GM12878 (cell line): ENCODE measurements at regions not wholly inside any gene's neighbourhood (a gene's known extent, or its start where the extent isn't known, plus 50 kb on each side); places are given as distances from the start of the nearest gene placed in this dataset.

Experiments used
- ATAC-seq: fragments of 200-7000 bp; cut with Tn5 transposase; 3 replicates; pipeline ENCODE4 v1.9.1; 2020; ENCODE audit warnings: mild to moderate bottlenecking, moderate library complexity
- BruUV-seq: library from RNA; stranded (reverse); fragments of 400-500 nt; replicated peaks from 2 replicates; lab custom pipeline; 2021; lab: Mats Ljungman, UMichigan
- CTCF ChIA-PET: fragments of 300-600 bp; sonication (Branson Sonifier 250); formaldehyde crosslinking; extraction: SDS; loops from one replicate; lab custom pipeline; 2021; ENCODE audit warnings: inconsistent platforms; lab: Yijun Ruan, JAX
- POLR2A ChIA-PET: fragments of 350-600 bp; formaldehyde crosslinking; extraction: SDS; loops from one replicate; lab custom pipeline; 2021; ENCODE audit warnings: inconsistent platforms; lab: Charles Lee
- RAD21 ChIA-PET: fragments of 300-600 bp; sonication (Branson Sonifier 250); formaldehyde crosslinking; loops from one replicate; lab custom pipeline; 2023; ENCODE audit warnings: antibody characterized with exemption; ENCODE audit not compliant: unreplicated experiment; lab: Charles Lee
- SMC1A ChIA-PET: fragments of 300-600 bp; sonication (Branson Sonifier 250); formaldehyde crosslinking; loops from one replicate; lab custom pipeline; 2023; ENCODE audit not compliant: unreplicated experiment, uncharacterized antibody; lab: Charles Lee
- DNase-seq: peaks from one replicate; pipeline ENCODE4 v3.0.0-alpha.2; 2011; ENCODE audit warnings: low read depth, low spot score
- FAIRE-seq: peaks from 3 replicates; lab custom pipeline; 2011; peaks lifted over from hg19 to GRCh38; lab: Jason Lieb, UNC
- H2AFZ ChIP-seq: 2 replicates; pipeline ENCODE4 v1.6.0; 2011; ENCODE audit warnings: low read depth, low read length, control low read depth; ENCODE audit not compliant: control insufficient read depth
- H3K27ac ChIP-seq: 2 replicates; pipeline ENCODE4 v1.5.1; 2011; ENCODE audit warnings: control low read depth; ENCODE audit not compliant: control insufficient read depth, insufficient read depth
- H3K27me3 ChIP-seq, 2 experiments: replicated peaks in 1 of 2; 2 replicates each; pipeline versions ENCODE4 v1.6.0 to v1.6.1; 2011; ENCODE audit warnings: low read length in 1 of 2; ENCODE audit not compliant: control insufficient read depth in 2 of 2, insufficient read depth in 2 of 2
- H3K36me3 ChIP-seq, 2 experiments: 2 replicates each; pipeline ENCODE4 v1.5.1; 2011; ENCODE audit warnings: low read length in 1 of 2; ENCODE audit not compliant: control insufficient read depth in 2 of 2, insufficient read depth in 2 of 2
- H3K4me1 ChIP-seq: 2 replicates; pipeline ENCODE4 v1.6.1; 2011; ENCODE audit warnings: mild to moderate bottlenecking, low read length, moderate library complexity, mixed read lengths; ENCODE audit not compliant: control insufficient read depth, insufficient read depth
- H3K4me2 ChIP-seq: 2 replicates; pipeline ENCODE4 v1.6.0; 2011; ENCODE audit warnings: control low read depth; ENCODE audit not compliant: control insufficient read depth, insufficient read depth
- H3K4me3 ChIP-seq: fragments of 200-600 bp; sonication (generic); 2 replicates; pipeline ENCODE4 v1.5.1; 2016
- H3K79me2 ChIP-seq: 2 replicates; pipeline ENCODE4 v1.6.0; 2011; ENCODE audit warnings: low read length; ENCODE audit not compliant: control insufficient read depth, insufficient read depth
- H3K9ac ChIP-seq: 2 replicates; pipeline ENCODE4 v1.8.0; 2011; ENCODE audit warnings: low read length, control low read depth, mixed read lengths; ENCODE audit not compliant: control insufficient read depth, insufficient read depth
- H3K9me3 ChIP-seq: replicated peaks from 3 replicates; pipeline ENCODE4 v1.5.1; 2011; ENCODE audit warnings: mild to moderate bottlenecking, low read length; ENCODE audit not compliant: control insufficient read depth, insufficient read depth
- H4K20me1 ChIP-seq: 2 replicates; pipeline ENCODE4 v1.6.0; 2011; ENCODE audit not compliant: control insufficient read depth, insufficient read depth
- POLR2AphosphoS2 ChIP-seq: IDR thresholded peaks from 2 replicates; pipeline ENCODE4 v1.6.1; 2011; ENCODE audit warnings: low read depth, mild to moderate bottlenecking, low read length, improper control_type of control experiment, moderate library complexity
- SREBF1 ChIP-seq: IDR thresholded peaks from 2 replicates; pipeline ENCODE4 v1.6.1; 2012; ENCODE audit warnings: mild to moderate bottlenecking, low read length
- SUZ12 ChIP-seq: fragments of 200-600 bp; sonication (generic); IDR thresholded peaks from one replicate; pipeline ENCODE4 v1.6.1; 2018; ENCODE audit warnings: antibody characterized with exemption, mild to moderate bottlenecking; ENCODE audit not compliant: unreplicated experiment
- YBX1 ChIP-seq: fragments of 450-650 bp; IDR thresholded peaks from 2 replicates; pipeline ENCODE4 v1.6.1; 2016; ENCODE audit warnings: antibody characterized with exemption
- WGBS: methylation state at CpG from one replicate; pipeline ENCODE4 v1.1.6; 2016; ENCODE audit warnings: low lambda C conversion rate; ENCODE audit not compliant: insufficient replicate concordance, insufficient coverage; ENCODE audit errors: missing lambda C conversion rate; 5-methylcytosine and 5-hydroxymethylcytosine counted together
- in situ Hi-C: fragments of 300-500 bp; cut with MboI; formaldehyde crosslinking; loops from 9 replicates; pipeline ENCODE4 v1.14.3; 2018; ENCODE audit warnings: mixed read lengths
- intact Hi-C: fragments of 100-400 bp; cut with micrococcal nuclease; formaldehyde crosslinking; loops from one replicate; pipeline ENCODE4 v1.14.2; 2022; ENCODE audit not compliant: unreplicated experiment
- TF ChIP-seq, protein P1 (sequence below): fragments of 450-650 bp; IDR thresholded peaks from 2 replicates; pipeline ENCODE4 v1.6.1; 2016; ENCODE audit warnings: mild to moderate bottlenecking, moderate library complexity, borderline replicate concordance

DNA sequence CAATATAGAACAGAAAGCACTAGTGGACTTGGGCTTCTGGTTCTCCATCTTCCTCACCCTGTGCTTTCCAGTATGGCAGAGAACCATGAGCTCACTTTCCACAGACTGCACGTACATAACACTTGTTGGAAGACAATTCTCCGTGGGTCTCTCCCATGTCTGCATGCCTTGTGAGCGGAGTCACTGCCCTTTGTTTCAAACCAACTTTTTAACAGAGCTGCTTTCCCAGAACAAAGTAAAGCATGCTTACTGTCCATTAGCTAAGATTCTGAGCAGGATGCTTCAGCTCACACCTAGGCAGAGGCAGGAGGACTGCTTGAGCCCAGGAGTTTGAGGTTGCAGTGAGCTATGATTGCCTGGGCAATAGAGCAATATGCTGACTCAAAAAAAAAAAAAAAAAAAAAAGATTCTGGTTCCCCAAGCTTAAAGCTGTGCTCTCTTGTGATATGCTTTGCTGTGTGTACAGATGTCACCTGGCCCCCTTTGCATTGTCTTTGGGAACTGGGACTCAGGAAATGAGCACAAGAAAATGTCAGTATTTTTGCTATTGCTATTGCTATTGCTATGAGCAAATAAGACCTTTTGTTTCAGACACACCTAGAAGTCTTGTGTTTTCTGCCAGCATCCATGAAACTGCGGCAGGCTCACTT, 54.6 kb upstream of the PTGR2 start:
- SMC1A ChIA-PET, result interaction anchor here (0.6 to 4.8 kb wide), 17 partner anchors 10 to 65 kb away, joined by 3 to 37 read pairs (median 3); partner anchors contain the start of gene PTGR2

More for the DNA sequence above, 54.6 kb upstream of the PTGR2 start:
- CTCF ChIA-PET, result interaction anchor here (0.6 to 2.9 kb wide), 12 partner anchors 9 to 288 kb away, joined by 3 to 15 read pairs (median 4); no protein-coding TSS in a partner anchor
- Histone ChIP-seq H3K27ac (no peak overlapping the region), H3K4me1 (peaks cover 15% of the 10 kb centered on the region), H3K4me3 (no peak overlapping the region), H3K36me3 (no peaks in the 10 kb centered on the region), H3K4me2 (0 out of 2 replicates have a peak overlapping the region, but pooled peaks have one; percentile 15), H2AFZ (no peak overlapping the region), H3K9ac (no peak overlapping the region), H3K9me3 (no peaks in the 10 kb centered on the region), H3K27me3 (no peaks in the 10 kb centered on the region), H3K79me2 (no peaks in the 10 kb centered on the region), H4K20me1 (no peaks in the 10 kb centered on the region)
- intact Hi-C loops (no loop called here), in situ Hi-C loops (no loop called here)
- RAD21 ChIA-PET, result interaction anchor here (0.6 to 1.7 kb wide), 5 partner anchors 15 to 90 kb away, joined by 3 to 4 read pairs (median 3); partner anchors contain the start of genes PTGR2 and ZNF410
- BruUV-seq, result no TSS peak
- DNase-seq (no peak), FAIRE-seq (no peak), ATAC-seq (peak; percentile 32)
- 86% methylated on average over 4 of the region's 4 CpGs for WGBS
- POLR2A ChIA-PET, result interaction anchor here (0.5 to 4.3 kb wide), 9 partner anchors 8 to 191 kb away, joined by 3 to 22 read pairs (median 4); no protein-coding TSS in a partner anchor
- no peak for TF ChIP-seq SUZ12
- no peak for TF ChIP-seq YBX1
- no peak for TF ChIP-seq SREBF1
- TF ChIP-seq POLR2AphosphoS2, result no peak
- TF ChIP-seq, protein P1, sequence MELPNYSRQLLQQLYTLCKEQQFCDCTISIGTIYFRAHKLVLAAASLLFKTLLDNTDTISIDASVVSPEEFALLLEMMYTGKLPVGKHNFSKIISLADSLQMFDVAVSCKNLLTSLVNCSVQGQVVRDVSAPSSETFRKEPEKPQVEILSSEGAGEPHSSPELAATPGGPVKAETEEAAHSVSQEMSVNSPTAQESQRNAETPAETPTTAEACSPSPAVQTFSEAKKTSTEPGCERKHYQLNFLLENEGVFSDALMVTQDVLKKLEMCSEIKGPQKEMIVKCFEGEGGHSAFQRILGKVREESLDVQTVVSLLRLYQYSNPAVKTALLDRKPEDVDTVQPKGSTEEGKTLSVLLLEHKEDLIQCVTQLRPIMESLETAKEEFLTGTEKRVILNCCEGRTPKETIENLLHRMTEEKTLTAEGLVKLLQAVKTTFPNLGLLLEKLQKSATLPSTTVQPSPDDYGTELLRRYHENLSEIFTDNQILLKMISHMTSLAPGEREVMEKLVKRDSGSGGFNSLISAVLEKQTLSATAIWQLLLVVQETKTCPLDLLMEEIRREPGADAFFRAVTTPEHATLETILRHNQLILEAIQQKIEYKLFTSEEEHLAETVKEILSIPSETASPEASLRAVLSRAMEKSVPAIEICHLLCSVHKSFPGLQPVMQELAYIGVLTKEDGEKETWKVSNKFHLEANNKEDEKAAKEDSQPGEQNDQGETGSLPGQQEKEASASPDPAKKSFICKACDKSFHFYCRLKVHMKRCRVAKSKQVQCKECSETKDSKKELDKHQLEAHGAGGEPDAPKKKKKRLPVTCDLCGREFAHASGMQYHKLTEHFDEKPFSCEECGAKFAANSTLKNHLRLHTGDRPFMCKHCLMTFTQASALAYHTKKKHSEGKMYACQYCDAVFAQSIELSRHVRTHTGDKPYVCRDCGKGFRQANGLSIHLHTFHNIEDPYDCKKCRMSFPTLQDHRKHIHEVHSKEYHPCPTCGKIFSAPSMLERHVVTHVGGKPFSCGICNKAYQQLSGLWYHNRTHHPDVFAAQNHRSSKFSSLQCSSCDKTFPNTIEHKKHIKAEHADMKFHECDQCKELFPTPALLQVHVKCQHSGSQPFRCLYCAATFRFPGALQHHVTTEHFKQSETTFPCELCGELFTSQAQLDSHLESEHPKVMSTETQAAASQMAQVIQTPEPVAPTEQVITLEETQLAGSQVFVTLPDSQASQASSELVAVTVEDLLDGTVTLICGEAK, result no peak
